SKM-1 treated with dmso at 0.1 percent for 144 hours (cell line): ENCODE measurements at regions not wholly inside any gene's neighbourhood (a gene's known extent, or its start where the extent isn't known, plus 50 kb on each side); places are given as distances from the start of the nearest gene placed in this dataset.

ENCODE experiments used
- DNase-seq: peaks from one replicate; lab custom pipeline; 2025; ENCODE audit not compliant: unreplicated experiment; lab: John Stamatoyannopoulos, UW

DNA sequence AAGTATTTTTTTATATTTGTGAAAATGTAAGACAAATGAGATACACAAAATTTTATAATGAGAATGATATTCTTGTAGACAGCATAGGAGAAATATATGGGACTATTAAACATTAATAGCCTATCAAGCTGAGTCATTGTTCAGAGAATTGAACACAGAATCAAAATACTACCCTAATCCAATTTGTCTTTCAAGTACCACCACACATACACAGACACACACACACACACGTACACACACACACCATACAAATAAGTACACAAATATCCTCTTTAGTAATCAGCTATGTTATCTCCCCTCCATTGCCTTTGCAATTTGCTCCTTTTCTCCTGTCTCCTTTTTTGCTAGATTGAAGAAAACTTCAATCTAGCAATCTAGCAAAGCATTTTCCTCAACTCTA, 499.3 kb downstream of the FOXG1 start:
- DNase-seq = no peak

DNA sequence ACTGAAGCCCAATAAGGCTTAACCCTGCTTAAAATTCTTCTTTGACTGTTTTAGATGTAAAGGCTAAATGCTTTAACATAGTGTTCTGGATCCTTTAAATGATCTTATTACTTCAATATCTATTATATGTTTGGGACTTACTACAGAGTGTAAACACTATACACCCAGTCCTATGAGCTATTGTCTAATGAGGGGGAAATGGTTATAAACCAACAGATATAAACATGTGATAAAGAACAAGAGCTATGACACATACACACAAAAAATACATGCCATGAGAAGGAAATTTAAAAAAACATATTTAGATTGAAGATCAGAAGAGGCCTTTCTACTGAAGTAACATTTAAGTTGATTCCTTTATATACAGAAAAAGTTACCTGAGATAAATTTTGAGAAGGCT, 505.1 kb downstream of the FOXG1 start:
- DNase-seq = no peak

DNA sequence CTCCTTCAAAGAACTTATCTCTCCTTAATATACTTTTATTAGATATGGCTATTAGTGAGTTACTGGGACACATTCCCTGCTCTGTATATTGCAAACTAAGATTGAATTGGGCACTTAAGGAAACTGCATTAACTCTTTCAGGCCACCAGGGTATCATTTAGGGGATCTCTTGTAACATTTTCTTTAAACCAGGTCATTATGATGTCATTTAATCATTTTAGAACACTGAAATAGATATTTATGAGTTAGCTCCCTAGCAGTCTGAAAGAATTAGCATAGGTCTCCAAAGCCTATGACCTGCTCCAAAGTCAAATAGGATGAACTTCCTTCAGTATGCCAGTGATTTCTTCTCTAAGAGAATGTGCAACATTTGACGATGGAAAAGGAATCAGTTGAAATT, 506.9 kb downstream of the FOXG1 start:
- DNase-seq = no peak

DNA sequence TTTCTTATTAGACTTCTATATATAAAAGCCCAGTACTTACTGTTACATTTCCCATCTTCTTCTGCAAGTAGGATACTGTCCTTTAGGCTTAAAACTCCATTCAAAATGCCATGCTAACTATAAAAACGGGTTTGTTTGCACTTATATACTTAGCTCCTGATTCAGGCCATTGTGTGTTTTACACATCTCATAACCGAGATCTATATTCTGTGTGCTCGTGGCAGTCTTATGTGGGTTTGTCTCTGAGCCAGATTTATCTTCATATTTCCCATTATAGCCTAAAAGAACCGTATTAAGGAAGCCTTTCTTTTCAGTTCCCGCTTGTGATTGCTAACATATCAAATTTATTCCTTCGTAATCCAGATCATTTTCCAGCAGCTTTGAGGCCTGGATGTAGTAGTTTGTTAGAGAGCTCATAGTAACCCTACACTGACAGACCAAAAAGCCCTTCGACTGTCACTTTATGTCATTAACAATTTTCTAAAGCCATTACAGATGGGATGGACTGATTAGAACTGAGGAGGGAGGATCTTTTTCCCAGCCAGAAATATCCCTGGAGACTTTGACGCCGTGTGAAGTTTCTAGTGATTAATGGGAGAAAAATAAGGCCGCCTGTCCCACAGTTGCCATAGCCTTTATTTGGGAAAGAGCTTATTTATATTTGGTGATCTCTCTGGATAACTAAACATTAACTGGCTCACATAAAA, 508.5 kb downstream of the FOXG1 start:
- DNase-seq = no peak

DNA sequence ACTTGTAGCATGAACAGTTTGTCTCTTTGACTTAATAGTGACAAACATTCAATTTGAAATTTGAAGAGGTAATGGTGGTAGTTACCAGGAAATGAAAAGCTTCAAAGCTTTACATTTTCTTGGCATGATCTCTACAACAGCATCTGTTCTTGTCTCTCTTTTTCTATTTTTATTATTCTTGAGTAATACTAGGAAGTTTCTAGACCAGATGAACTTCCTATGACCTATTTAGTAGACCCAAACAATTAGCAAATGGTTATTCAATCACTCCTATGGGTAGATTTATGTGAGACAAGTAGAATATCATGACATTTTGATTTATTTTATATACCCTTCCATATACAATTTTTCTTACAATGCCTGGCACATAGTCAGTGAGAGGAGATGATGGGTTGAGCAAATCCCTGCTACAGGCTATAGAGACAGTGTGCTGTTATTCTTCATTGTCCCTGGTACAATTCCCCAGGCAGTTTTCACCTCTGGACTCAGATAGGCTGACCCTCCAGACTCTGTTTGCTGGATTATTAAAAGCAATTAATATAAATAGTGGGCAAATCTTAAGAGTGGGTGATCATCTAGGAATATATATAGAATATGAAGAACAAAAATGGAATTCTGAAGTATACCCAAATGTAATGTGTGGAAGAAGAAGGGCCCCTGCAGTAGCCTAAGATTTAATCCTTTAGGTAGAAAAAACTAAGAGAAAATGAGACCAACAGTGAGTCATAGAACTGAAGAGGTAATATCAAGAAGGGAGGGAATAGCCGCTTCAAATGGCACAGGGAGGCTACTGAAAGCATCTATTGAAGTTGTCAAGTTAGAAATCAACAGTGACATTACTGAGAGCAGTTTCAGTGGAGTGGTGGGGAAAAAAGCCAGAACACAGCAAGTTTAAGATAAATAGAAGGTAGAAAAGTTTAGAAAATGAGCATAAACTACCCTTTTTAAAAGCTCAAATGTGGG, 512.0 kb downstream of the FOXG1 start:
- DNase-seq = no peak

DNA sequence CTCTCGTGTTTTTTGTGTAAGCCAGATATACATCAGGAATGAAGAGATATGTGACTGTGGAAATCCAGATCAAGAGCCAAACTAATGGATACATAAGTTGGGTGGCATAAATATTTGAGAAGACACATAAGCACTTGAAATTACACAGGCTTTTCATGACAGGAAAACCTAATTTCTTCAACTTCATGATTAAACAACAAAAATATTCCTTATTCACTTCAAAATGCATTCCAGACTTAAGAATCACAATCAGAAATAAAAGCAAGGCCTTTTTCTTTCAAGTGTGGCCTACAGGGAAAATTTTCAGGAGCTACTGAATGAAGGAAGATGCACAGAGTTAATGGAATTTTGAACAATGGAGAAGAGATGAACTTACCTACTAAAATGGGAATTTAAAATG, 515.6 kb downstream of the FOXG1 start:
- DNase-seq = no peak

DNA sequence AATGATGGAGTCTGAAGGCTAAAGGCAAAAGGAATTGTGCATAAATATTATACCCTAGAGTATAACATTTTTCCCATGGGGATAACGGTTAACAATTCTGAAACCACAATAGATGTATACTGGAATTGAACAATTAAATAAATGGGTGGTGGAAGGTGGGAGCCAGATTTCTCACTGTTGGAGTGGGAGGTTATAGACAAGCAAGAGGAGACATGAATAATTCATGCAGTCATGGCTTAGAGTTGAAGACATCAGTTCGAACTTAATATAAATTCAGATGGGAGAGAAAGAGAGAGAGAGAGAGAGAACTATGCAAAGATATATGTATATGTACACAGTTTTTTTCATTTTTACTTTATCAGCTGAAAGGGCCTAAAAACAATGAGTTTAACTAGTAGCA, 523.9 kb downstream of the FOXG1 start:
- no peak for DNase-seq

DNA sequence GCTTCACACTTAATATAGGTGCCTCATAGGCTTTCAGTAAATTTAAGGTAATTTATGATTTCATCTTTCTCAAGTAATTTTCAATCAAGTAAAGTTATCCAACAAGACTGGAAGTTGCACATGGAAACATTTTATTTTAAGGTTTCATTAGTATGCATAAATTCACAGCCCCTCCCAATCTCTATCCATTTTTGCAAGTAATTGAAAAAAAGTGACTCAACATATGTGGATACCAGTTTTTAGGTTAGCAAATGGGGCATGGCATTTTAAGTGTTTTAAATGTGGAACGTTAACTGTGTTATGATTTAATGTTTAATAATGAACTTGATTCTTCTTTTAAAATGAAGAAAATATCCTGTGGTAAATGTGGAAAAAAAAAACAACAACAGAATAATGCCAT, 532.8 kb downstream of the FOXG1 start:
- DNase-seq = no peak

DNA sequence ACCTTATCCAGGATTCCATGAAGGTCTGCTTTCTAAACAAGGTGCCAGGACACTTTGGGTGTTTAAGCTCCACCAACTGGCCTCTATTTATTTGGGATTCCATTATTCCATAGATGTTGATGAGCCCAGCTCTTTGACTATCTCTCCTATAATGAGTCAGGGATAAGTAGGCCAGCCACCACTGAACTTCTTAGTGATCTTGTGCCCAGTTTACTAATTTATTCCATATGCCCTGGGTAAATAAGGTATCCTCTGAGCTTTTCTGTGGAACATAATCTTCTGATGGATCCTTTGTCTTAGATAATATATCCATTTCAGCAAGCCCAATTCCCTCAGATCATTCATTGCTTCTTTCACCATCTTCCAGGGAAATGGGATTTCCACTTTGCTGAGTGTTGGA, 535.0 kb downstream of the FOXG1 start:
- DNase-seq = no peak

DNA sequence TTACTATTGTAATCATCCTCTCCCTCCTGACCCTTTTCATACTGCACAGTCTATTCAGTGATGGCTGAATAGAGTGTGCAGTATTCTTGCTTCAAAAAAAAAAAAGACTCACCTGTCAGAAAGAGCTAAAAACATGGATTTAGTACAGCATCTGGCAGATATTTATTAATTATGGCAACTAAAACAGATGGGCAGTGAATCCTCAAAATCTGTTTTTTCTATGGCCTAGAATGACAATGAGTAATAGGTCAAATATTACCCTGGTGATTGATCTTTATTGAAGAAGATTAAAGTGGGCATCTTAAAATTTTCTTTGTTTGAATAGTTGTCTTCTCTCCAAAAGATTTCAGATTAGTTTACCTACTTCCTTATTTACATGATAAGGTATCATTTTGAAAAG, 543.6 kb downstream of the FOXG1 start:
- DNase-seq = no peak

DNA sequence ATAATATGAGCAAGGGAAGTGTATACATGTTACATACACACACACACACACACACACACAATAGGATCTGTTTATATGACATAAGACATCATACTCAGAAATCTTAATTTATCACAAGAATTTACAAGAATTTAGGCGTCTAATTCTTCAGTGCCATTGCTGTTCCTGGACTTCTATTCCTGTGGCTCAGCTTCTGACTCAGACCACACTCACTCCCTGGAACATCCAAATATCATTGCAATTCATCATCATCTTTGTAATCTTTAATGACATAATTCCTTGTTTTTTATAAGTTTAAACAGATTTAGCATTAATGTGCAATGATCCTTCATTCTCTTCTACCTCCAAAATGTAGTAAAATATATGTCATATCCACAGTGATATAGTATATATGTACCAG, 544.2 kb downstream of the FOXG1 start:
- DNase-seq = no peak

DNA sequence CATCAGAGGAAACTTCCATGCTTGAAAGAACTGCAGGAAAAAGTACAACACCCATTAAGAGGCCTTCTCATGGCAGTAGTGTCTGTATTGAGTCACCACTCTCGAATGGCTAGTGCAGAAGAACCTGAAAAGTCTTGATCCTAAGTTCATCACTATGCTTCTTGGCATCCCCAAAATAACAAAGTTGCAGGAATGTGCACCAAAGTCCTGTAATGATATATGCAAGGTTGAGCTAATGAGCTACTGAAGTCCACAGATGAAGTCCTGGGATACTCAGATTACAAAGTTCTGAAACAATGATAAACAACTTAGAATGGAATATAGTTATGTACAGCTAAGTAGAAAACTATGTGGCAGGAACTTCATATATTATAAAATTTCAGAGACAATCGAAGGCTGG, 545.4 kb downstream of the FOXG1 start:
- no peak for DNase-seq

DNA sequence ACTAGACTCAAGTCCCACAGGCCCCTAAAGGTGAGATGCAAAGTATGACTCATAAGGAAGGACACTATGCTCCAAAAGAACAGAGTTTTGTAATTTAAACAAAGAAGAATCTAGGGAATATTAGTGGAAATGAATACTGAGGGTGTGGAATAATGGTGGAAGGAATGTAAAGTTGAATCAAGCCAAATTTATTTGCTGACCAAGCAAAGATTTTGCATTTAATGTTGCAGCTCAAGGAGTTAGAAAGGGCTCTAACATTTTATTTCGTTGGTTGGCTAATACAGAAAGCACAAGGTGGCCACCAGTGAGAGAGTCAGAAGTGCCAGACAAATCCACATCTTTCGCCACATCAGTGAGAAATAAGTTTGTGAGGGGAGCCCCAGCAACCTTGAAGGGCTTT, 550.3 kb downstream of the FOXG1 start:
- no peak for DNase-seq

DNA sequence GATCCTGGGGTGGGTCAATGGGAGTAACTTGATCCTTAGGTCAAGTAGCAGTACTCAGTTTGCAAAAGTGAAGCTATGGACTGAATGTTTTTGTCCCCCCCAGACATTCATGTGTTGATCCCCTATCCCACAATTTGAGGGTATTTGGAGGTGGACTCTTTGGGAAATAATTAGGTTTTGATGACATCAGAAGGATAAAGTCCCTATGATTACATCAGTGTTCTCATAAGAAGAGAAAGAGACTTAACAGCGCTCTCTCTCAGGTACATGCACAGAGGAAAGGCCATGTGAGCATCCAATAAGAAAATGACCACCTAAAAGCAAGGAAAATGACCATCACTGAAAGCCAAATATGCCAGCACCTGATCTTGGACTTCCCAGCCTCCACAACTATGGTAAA, 550.8 kb downstream of the FOXG1 start:
- DNase-seq = no peak

DNA sequence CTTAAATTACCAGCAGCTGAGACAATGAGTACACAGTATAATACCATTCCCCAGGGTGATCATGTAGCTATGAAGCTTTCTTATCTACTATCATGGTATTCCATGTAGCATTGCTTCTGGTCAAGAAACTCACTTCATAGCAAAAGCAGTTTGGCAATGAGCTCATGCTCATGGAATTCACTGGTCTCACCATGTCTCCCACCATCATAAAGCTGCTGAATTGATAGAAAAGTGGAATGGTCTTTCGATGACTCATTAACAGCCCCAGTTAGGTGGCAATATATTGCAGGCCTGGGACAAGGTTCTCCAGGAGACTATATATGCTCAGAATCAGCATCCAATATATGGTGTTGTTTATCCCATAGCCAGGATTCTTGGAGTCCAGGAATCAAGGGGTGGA, 553.7 kb downstream of the FOXG1 start:
- no peak for DNase-seq

DNA sequence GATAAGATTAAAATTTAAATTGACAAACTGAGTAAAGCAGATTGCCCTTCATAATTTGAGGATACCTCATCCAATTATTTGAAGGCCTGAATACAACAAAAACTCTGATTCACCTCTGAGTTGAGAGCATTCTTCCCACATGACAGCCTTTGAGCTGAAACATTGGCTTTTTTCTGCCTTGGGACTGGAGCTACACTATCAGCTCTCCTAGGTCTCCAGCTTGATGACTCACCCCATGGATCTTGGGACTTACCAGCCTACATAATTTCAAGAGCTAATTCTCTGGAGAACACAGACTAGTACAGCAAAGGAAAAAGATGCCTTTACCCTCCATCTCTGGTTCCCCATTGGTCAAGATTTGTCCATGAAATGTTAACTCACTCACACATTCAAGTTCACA, 555.1 kb downstream of the FOXG1 start:
- no peak for DNase-seq

DNA sequence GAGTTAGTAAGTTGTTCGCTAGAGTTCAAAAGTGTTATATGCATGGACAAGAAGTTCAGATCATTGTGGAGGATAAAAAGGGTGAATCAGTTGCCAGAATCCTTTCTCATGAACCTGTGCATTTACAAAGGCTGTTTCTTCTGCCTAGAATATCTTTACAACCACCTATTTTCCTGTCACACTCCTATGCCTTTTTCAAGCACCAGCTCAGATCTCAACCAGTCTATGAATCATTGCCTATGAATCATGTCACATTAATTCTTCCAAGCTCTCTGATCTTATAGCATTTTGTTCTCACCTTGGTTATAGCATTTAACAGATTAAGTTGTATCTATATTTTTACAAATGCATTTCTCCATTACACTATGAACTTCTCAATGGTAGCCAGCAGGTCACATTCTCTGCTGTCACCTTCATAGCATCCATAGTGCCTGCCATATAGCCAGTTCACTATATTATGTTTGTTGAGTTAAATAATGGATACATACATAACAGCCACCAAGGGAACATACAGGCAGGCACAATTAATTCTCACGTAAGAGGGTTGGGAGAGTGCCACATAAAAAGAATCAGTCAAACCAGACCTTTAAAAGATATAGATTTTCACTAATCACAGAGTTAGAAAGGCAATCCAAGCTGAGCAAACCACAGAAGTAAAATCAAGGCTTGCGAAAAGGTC, 573.0 kb downstream of the FOXG1 start:
- DNase-seq = no peak

DNA sequence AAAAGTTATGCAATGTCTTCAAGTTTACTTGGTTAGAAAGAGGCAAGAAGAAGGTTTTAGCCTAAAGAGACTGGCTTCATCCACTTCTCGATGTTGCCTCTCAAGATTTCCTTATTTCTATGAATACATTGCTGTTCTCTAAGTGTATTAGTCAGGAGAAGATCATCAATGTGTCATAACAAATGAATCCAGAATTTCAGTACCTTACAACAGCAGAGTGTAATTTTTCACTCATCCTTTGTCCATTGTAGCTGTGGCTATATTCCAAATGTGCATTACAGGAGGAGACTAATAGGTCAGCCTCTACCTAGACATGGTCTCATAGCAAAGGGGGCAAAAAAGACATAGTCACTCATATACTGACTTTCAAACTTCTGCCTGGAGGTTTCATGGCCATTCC, 579.1 kb downstream of the PRKD1 start:
- DNase-seq = no peak

DNA sequence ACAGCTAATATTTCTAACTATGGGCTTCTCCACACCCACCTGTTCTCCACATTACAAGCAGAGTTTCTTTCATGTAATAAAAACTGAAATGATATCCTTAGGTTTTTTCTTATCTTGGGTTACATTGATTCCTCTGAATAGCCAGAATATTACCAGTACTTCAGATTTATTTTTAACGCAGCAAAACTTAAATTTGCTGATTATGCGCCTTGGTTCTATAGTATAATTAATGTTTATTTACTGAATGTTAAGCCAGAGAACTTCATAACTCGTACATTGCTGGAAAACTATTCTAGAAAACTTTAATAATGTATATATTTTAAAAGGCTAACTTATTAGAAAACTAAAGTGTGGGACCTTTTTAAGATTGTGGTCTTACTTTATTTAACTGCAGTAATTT, 577.2 kb downstream of the PRKD1 start:
- DNase-seq = no peak

DNA sequence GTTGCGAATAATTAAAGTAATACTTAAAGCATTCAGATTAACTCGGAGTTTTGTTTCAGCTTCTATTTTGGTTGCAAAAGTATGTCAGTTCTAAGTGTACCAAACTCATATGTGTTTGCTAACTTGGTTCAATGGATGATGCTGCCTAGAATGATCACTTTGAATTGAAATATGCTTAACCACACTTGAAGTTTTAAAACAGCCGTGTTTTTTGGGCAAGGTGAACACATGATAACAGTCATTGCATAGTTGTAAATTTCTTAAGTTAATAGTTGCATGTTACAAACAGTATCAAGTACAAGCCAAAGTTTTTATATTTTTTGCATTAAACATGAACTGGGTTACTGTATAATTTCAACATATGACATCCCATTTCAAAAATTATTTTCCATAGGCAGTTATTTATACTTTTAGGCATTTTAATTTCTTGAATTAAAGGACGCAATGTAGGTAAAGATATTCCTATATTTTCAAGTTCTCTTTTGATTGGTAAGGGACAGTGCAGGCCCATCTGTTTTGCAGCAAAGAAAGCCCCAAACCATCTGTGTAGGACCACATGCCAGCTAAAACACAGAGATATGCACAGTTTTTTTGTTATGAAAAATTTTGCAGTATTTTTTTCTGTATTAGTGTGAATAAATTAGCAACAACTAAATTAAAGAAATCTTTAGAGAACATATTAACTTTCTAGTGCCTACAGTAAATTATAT, 575.5 kb downstream of the PRKD1 start:
- DNase-seq = no peak

DNA sequence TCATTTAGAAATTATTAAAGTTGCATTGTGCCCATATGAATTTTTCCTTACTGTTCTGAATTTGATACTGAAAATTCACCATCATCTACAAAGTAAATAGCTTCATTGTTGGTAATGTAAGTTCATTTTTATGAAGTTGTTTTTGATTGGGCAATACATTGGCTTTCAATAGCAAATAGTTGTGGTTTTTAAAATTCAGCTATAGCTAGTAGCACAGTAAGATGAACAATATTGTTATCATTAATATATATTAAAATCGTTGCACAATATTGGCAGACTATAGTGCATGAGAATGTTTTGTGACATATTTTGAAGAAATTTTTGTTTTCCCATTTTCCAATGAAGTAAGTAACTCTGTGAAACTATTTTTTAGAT, 575.0 kb downstream of the PRKD1 start:
- DNase-seq = no peak
